ENCODE measurements at regions not wholly inside any gene's neighbourhood (a gene's known extent, or its start where the extent isn't known, plus 50 kb on each side); places are given as distances from the start of the nearest gene placed in this dataset.

GRCh38 chr7:16343612-16344011 is 77.7 kb downstream of the CRPPA start:
- no peaks in the 10 kb centered on the region for H3K27me3 ChIP-seq
- H3K4me3 ChIP-seq (ENCODE audit: low read depth, low read length) = no peak overlapping the region
- H3K4me1 ChIP-seq = peaks cover 9% of the 10 kb centered on the region
- no peak for TF ChIP-seq CTCF (IDR thresholded peaks at IDR 0.05; ENCODE audit: low read depth, low read length)
- no peaks in the 10 kb centered on the region for H3K9me3 ChIP-seq
- DNase-seq = no peak
- no peaks in the 10 kb centered on the region for H3K36me3 ChIP-seq

GRCh38 chr7:16338065-16338464 is 83.3 kb downstream of the CRPPA start:
- no peak overlapping the region for H3K4me3 ChIP-seq (ENCODE audit: low read depth, low read length)
- no peaks in the 10 kb centered on the region for H3K27me3 ChIP-seq
- TF ChIP-seq CTCF (IDR thresholded peaks at IDR 0.05; ENCODE audit: low read depth, low read length) = no peak
- H3K4me1 ChIP-seq = no peaks in the 10 kb centered on the region
- H3K9me3 ChIP-seq = no peaks in the 10 kb centered on the region; the same call in 1 of the 2 replicates
- H3K36me3 ChIP-seq = no peaks in the 10 kb centered on the region
- no peak for DNase-seq

GRCh38 chr7:16326106-16326505 is 95.2 kb downstream of the CRPPA start:
- Histone ChIP-seq H3K4me3 (ENCODE audit: low read depth, low read length) (no peak overlapping the region), H3K27me3 (no peaks in the 10 kb centered on the region), H3K36me3 (no peaks in the 10 kb centered on the region), H3K4me1 (peaks cover 18% of the 10 kb centered on the region), H3K9me3 (no peaks in the 10 kb centered on the region)
- DNase-seq = no peak
- no peak for TF ChIP-seq CTCF (IDR thresholded peaks at IDR 0.05; ENCODE audit: low read depth, low read length)

- Histone ChIP-seq H3K9me3 (no peaks in the 10 kb centered on the region), H3K27me3 (no peaks in the 10 kb centered on the region), H3K36me3 (no peaks in the 10 kb centered on the region), H3K4me1 (peaks cover 36% of the 10 kb centered on the region), H3K4me3 (ENCODE audit: low read depth, low read length) (no peak overlapping the region)
- no peak for DNase-seq
- no peak for TF ChIP-seq CTCF (IDR thresholded peaks at IDR 0.05; ENCODE audit: low read depth, low read length)
These were observed 98.0 kb downstream of the CRPPA start for GRCh38 chr7:16323313-16323712.

GRCh38 chr7:16320099-16320660 is 101.2 kb downstream of the CRPPA start:
- H3K36me3 ChIP-seq = no peaks in the 10 kb centered on the region
- peaks cover 37% of the 10 kb centered on the region for H3K4me1 ChIP-seq
- no peaks in the 10 kb centered on the region for H3K27me3 ChIP-seq
- DNase-seq = no peak
- no peaks in the 10 kb centered on the region for H3K9me3 ChIP-seq
- peak overlapping the region; percentile 14 for H3K4me3 ChIP-seq (ENCODE audit: low read depth, low read length)
- TF ChIP-seq CTCF (IDR thresholded peaks at IDR 0.05; ENCODE audit: low read depth, low read length) = no peak

- H3K9me3 ChIP-seq = no peaks in the 10 kb centered on the region
- H3K36me3 ChIP-seq = no peaks in the 10 kb centered on the region
- H3K4me1 ChIP-seq = peaks cover 35% of the 10 kb centered on the region
- no peak for TF ChIP-seq CTCF (IDR thresholded peaks at IDR 0.05; ENCODE audit: low read depth, low read length)
- H3K4me3 ChIP-seq (ENCODE audit: low read depth, low read length) = peak overlapping the region; percentile 14
- H3K27me3 ChIP-seq = no peaks in the 10 kb centered on the region
- DNase-seq = peak; percentile 46
These were observed 102.1 kb downstream of the CRPPA start for GRCh38 chr7:16318989-16319915.

Data from BE2C (cell line).